Mucosa of descending colon (tissue), 3 donors: ENCODE measurements at regions not wholly inside any gene's neighbourhood (a gene's known extent, or its start where the extent isn't known, plus 50 kb on each side); places are given as distances from the start of the nearest gene placed in this dataset.
"Not testable (repeated sequence)": the region's sequence is repeated elsewhere in the genome, so short reads cannot be mapped to it uniquely, and the experiment has no call there.

Source experiments
- ATAC-seq: fragments of 200-7000 bp; cut with Tn5 transposase; one replicate; pipeline ENCODE4 v1.9.1; 2020; ENCODE audit warnings: mild to moderate bottlenecking, moderate library complexity
- DNase-seq, 3 donors: peaks; one replicate each; pipeline ENCODE4 v3.0.0-alpha.2; 2020
- H3K36me3 ChIP-seq: fragments of 200-600 bp; one replicate; pipeline ENCODE4 v1.8.0; 2021; ENCODE audit warnings: low read depth, mild to moderate bottlenecking
- H3K4me1 ChIP-seq: fragments of 200-600 bp; one replicate; pipeline ENCODE4 v1.8.0; 2021; ENCODE audit warnings: low read depth, mild to moderate bottlenecking
- H3K4me3 ChIP-seq: fragments of 200-600 bp; one replicate; pipeline ENCODE4 v1.8.0; 2021; ENCODE audit warnings: mild to moderate bottlenecking
- H3K9me3 ChIP-seq: fragments of 200-600 bp; one replicate; pipeline ENCODE4 v1.8.0; 2021; ENCODE audit warnings: mild to moderate bottlenecking
- intact Hi-C, 2 donors: fragments of 100-400 bp; cut with DNase I in 1 of 2; cut with micrococcal nuclease in 1 of 2; formaldehyde crosslinking; loops; one replicate each; pipeline versions ENCODE4 v1.11.0 to v1.11.1; 2022; cut with DNase I, micrococcal nuclease
- TF ChIP-seq, protein P1 (sequence below): fragments of 200-600 bp; IDR thresholded peaks from one replicate; pipeline ENCODE4 v1.8.0; 2022; ENCODE audit warnings: antibody characterized with exemption, mild to moderate bottlenecking
- donor health status: DM: no; HTN: no; CAD: no; lungs with moderate emphysema.
- donor health status: DM: no; HTN: no; CAD: no.
- donor health status: DM: no; HTN: yes; CAD: no.

DNA sequence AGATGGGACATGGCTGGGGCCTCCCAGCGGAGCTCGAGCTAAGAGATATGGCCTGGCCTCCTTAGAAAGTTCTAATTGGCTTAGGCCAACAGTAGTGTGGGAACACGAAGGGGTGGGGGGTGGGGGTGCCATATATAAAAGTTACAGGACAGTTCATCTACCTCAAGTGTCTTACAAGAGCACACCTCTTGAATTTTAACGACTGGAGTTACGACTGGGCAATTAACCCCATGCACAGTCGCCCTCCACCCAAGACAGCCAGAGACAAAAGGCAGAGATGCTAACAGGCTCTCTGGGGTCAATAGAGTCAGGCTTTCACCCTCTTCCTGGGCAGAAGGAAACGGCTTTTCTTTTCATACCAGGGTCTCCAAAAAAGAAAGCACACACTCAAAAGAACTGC is 302.2 kb downstream of the BCOR start:
- intact Hi-C loops = no loop called here
- Histone ChIP-seq H3K4me1 (no peaks in the 10 kb centered on the region), H3K9me3 (no peaks in the 10 kb centered on the region), H3K36me3 (no peaks in the 10 kb centered on the region), H3K4me3 (no peak overlapping the region)
- DNase-seq (no peak), ATAC-seq (no peak)
- TF ChIP-seq, protein P1, sequence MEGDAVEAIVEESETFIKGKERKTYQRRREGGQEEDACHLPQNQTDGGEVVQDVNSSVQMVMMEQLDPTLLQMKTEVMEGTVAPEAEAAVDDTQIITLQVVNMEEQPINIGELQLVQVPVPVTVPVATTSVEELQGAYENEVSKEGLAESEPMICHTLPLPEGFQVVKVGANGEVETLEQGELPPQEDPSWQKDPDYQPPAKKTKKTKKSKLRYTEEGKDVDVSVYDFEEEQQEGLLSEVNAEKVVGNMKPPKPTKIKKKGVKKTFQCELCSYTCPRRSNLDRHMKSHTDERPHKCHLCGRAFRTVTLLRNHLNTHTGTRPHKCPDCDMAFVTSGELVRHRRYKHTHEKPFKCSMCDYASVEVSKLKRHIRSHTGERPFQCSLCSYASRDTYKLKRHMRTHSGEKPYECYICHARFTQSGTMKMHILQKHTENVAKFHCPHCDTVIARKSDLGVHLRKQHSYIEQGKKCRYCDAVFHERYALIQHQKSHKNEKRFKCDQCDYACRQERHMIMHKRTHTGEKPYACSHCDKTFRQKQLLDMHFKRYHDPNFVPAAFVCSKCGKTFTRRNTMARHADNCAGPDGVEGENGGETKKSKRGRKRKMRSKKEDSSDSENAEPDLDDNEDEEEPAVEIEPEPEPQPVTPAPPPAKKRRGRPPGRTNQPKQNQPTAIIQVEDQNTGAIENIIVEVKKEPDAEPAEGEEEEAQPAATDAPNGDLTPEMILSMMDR = no peak

DNA sequence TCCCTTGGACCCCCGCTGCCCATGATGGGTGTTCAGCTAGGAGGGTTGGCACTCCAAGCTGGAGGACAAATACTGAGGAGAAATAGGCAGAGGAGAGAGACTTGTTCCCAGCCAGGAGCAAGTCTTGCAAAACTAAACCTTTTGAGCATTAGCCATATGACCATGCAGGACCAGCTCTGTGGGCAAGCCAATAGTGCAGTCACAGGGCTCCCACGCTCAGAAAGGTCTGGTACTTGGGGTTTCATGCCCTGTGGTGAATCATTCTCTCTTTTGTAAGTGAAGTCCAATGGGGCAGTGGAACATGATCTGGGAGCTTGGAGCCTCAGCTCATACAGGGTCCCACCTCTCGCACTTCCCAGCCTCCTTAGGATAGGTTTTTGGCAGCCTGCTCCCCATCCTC is 300.9 kb downstream of the BCOR start:
- Histone ChIP-seq H3K4me3 (no peak overlapping the region), H3K4me1 (no peaks in the 10 kb centered on the region), H3K9me3 (no peaks in the 10 kb centered on the region), H3K36me3 (no peaks in the 10 kb centered on the region)
- TF ChIP-seq, protein P1 = no peak
- intact Hi-C loops = no loop called here
- no peak for ATAC-seq
- DNase-seq = no peak

DNA sequence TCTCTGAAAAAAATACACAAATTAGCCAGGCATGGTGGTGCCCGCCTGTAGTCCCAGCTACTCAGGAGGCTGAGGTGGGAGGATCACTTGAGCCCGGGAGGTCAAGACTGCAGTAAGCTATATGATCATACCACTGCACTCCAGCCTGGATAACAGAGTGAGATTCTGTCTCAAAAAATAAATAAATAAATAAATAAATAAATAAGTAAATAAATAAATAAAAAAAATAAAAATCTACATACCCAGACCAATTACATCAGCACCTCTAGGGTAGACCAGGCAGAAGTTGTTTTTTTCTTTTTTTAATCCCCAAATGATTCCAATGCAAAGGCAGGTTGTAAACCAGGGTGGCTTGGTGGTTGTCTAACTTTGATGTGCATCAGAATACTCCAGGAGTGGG is 299.3 kb downstream of the BCOR start:
- intact Hi-C loops, ATAC-seq, H3K36me3 ChIP-seq, H3K9me3 ChIP-seq, H3K4me3 ChIP-seq, DNase-seq, H3K4me1 ChIP-seq: not testable (repeated sequence)

DNA sequence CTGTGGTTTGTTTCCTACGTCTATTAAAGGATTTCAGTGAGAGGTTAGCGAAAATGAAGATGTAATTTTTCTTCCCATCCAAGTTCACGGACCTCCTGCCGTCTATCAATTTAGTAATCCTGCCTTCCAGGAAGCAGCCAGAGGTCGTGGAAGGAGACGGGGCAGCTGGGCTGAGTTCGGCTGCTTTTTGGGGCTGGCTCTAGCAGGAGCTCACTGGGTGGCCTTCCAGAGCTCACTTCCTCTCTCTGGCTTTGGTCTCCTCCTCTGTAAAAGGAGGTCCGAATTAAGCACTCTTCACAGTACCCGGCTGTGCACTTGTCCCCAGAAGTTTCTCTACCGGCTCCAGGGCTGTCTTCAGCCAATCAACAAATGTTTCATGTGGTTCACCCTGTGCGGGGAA is 295.4 kb downstream of the BCOR start:
- intact Hi-C loops = no loop called here
- TF ChIP-seq, protein P1 = no peak
- H3K4me1 ChIP-seq = no peaks in the 10 kb centered on the region
- H3K36me3 ChIP-seq = no peaks in the 10 kb centered on the region
- no peaks in the 10 kb centered on the region for H3K9me3 ChIP-seq
- ATAC-seq = no peak
- no peak overlapping the region for H3K4me3 ChIP-seq
- no peak for DNase-seq

DNA sequence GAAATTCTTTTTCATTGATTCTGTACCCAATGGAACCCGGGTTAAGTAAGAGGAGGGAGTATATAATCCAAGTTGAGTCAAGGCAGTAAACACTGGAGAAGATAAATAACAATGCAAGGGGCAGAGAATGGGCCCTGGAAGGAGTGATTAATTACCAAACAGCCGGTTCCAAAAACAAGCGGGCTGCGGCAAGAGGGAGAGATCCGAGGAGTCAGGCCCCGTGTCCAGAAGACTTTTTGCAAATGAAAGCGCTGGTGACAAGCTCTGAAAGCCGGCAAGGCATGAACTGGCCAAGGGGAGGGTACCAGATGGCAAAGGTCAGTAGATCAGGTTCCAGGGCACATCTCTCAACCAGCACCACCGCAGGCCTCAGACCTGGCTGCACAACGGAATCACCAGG is 294.9 kb downstream of the BCOR start:
- no peak for DNase-seq
- Histone ChIP-seq H3K4me1 (no peaks in the 10 kb centered on the region), H3K4me3 (no peak overlapping the region), H3K36me3 (no peaks in the 10 kb centered on the region), H3K9me3 (no peaks in the 10 kb centered on the region)
- intact Hi-C loops = no loop called here
- no peak for ATAC-seq
- TF ChIP-seq, protein P1 = no peak

DNA sequence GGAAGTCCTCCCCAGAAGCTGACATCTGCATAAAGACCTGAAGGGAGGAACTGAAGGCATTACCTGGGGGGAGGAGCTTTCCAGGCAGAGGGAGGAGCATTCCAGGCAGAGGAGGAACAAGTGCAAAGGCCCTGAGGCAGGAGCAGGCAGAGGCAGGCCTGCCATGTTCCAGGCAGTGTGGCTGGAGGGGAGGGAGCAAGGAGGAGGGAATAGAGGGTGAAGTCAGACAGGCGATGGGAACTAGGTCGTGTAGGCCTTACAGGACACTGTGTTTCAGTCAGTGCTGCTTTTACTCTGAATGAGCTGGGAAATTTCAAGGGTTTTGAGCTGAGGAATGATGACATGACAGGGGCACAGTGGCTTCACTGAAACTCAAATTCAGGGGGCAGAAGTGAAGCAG is 292.7 kb downstream of the BCOR start:
- no peak for ATAC-seq
- no peaks in the 10 kb centered on the region for H3K9me3 ChIP-seq
- H3K4me3 ChIP-seq = no peak overlapping the region
- intact Hi-C loops = no loop called here
- DNase-seq = no peak
- TF ChIP-seq, protein P1 = no peak
- H3K4me1 ChIP-seq = no peaks in the 10 kb centered on the region
- no peaks in the 10 kb centered on the region for H3K36me3 ChIP-seq
